ENCODE measurements at regions not wholly inside any gene's neighbourhood (a gene's known extent, or its start where the extent isn't known, plus 50 kb on each side); places are given as distances from the start of the nearest gene placed in this dataset.

DNA sequence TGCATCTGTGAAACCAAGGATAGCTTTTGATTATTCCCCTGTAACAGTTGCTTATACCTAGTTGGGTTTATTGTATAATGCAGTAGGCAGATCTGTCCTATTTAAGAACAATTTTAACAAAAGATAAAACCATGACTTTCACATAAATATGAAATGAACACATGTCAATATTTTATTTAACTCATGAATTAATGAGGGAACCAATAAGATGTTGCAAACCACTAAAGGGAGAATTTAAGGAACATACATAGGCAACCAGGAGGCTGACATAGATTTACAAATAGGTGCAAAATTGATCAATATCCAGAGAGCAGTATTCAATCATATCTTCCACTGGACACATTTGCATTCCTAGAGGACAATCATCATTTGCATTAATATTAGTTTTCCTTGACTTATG, 280.0 kb upstream of the BRINP1 start:
- TF ChIP-seq GATA3 (IDR thresholded peaks at IDR 0.05; ENCODE audit: low read depth, low read length) (no peak), GATA2 (IDR thresholded peaks at IDR 0.05; ENCODE audit: low read depth, low read length) (no peak)

DNA sequence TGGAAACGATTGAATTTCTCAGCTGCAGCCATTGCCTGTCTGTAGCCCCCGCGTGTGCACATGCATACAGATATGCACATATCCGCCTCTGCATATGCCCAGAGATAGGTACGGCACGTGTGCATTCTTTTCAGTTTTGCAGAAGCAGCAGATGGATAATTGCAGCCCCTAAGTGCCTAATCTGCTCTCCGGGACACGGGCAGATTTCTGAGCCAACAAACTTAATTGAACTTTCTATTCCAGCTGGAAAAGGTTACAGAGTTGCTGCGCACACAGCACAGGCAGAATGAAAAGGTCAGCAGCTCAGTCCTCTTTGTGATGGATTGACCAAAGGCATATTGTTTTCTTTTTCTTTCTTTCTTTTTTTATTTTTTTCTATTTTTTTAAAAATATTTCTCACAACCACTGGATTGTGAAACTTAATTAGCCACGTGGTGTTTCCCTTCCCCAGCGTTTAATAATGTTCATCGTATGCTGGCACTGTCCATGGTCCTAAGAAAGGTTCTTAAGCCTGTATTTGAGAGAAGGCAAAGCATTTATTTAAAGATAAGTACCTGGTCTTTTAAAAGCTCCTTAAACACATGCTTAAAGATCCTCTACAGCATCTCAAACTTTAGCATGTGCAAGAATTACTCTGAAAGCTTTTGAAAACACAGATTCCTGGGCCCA, 270.2 kb upstream of the BRINP1 start:
- TF ChIP-seq GATA3 (IDR thresholded peaks at IDR 0.05; ENCODE audit: low read depth, low read length), result no peak
- no peak for TF ChIP-seq GATA2 (IDR thresholded peaks at IDR 0.05; ENCODE audit: low read depth, low read length)

DNA sequence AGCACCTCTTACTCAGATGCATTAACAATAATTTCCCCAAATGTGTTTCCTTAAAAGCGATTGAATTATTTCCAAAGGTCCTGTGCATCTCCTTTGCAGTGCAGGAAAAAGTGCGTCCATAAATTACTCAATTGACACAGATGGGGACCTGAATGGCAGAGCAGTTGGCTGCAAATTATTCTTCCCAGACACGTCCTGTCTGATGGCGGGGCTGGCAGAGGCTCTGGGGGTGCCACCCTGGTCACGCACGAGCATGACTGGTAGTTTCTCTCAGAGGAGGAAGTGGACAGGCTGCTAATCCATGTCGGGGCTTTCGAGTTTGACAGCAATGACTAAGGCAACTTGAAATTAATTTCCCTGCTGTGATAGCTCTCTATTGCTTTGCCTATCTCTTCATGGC, 264.8 kb upstream of the BRINP1 start:
- TF ChIP-seq GATA3 (IDR thresholded peaks at IDR 0.05; ENCODE audit: low read depth, low read length) (no peak), GATA2 (IDR thresholded peaks at IDR 0.05; ENCODE audit: low read depth, low read length) (no peak)

DNA sequence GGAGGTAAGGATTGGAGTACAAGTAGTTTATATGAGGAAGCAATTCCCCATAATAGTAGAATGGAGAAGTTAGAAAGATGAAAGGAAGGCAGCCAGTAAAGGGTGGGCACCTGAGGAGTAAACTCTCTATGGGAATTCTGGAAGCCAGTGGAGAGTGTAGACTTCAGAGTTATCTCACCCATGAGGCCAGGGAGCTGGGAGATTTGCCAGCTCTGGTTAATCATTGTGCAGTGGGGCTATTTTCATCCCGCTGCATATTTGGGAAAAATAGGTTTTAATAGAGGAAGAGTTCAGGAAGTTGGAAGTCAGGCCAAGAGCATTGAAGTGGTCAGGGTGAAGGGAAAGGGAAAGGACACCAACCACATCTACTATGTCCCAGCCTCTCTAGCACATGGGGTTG, 242.3 kb upstream of the BRINP1 start:
- TF ChIP-seq GATA2 (IDR thresholded peaks at IDR 0.05; ENCODE audit: low read depth, low read length), result no peak
- no peak for TF ChIP-seq GATA3 (IDR thresholded peaks at IDR 0.05; ENCODE audit: low read depth, low read length)

DNA sequence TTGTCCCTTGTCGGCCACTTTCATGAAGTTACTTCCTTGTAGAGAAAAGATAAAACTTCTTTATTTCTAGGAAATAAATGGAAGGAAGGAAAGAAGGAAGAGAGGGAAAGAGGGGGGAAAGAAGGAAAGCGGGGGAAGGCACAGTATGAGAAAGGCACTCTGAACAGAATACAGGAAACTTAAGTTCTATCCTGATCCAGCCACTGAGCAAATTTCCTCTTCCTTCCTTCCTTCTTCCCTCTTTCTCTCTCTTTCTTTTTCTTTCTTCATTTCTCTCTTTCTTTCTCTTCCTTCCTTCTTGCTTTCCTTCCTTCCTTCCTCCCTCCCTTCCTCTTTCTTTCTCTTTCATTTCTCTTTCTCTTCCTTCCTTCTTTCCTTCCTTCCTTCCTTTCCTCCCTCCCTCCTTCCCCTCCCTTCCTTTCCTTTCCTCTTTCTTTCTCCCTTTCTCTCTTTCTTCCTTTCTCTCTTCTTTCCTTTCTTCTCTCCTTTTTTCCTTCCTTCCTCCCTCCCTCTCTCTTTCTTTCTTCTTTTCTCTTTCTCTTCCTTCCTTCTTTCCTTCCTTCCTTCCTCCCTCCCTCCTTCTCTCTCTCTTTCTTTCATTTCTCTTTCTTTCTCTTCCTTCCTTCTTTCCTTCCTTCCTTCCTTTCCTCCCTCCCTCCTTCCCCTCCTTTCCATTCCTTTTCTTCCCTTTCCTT, 240.2 kb upstream of the BRINP1 start:
- TF ChIP-seq GATA2 (IDR thresholded peaks at IDR 0.05; ENCODE audit: low read depth, low read length) (no peak), GATA3 (IDR thresholded peaks at IDR 0.05; ENCODE audit: low read depth, low read length) (no peak)

DNA sequence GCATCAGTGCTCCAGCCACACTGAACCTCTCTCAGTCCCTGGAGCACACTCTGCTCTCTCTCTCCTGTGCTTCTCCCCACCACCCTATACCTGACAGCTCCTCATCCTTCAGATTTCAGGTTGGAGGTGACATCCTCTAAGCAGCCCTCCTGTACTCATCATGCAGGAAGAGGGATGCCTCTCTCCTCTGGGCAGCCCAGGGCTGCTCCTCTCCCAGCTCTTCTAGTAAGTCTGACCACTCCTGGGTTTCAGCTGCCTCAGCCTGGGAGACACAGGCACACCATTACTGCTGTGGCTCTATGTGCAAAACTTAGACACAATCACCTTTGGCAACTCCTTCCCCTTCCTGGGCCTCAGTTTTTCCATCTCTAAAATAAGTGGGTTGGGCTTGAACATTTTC, 232.4 kb upstream of the BRINP1 start:
- TF ChIP-seq GATA2 (IDR thresholded peaks at IDR 0.05; ENCODE audit: low read depth, low read length) (no peak), GATA3 (IDR thresholded peaks at IDR 0.05; ENCODE audit: low read depth, low read length) (no peak)

DNA sequence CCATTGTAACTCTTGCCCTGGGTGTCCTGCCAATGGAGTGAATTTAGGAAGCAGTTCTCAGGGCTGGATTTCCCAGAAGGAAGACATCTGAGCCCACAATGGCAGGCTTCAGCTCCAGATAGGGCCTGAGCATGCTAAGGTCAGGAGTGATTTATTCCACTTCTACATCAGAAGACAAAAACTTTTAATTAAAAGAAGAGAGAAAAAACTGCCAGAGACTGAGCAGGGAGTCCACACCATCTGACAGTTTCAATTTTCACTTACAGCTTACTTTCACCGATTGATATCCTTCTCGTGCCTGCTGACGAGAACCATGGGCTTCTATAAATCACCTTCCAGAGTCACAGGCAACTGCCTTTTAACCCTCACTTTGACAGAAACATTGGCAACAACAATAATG, 228.3 kb upstream of the BRINP1 start:
- TF ChIP-seq GATA2 (IDR thresholded peaks at IDR 0.05; ENCODE audit: low read depth, low read length) (no peak), GATA3 (IDR thresholded peaks at IDR 0.05; ENCODE audit: low read depth, low read length) (no peak)

DNA sequence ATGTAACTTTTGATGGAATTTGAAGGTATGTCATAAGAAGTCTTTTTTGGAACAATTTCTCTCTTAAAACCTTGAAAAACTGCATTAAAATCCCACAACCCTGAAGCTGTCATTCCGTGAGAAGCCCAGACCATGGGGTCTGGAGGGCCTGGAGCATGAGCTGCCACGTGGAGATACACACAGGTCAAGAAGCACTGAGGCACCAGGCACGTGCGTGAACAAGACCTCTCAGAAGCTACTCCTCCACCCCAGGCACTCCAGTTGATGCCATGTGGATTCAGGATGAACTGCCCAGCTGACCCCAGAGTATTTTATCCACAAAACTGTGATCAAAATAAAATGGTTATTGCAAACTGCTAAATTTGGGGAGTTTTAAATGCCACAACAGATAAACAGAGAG, 227.5 kb upstream of the BRINP1 start:
- TF ChIP-seq GATA3 (IDR thresholded peaks at IDR 0.05; ENCODE audit: low read depth, low read length) (no peak), GATA2 (IDR thresholded peaks at IDR 0.05; ENCODE audit: low read depth, low read length) (no peak)

DNA sequence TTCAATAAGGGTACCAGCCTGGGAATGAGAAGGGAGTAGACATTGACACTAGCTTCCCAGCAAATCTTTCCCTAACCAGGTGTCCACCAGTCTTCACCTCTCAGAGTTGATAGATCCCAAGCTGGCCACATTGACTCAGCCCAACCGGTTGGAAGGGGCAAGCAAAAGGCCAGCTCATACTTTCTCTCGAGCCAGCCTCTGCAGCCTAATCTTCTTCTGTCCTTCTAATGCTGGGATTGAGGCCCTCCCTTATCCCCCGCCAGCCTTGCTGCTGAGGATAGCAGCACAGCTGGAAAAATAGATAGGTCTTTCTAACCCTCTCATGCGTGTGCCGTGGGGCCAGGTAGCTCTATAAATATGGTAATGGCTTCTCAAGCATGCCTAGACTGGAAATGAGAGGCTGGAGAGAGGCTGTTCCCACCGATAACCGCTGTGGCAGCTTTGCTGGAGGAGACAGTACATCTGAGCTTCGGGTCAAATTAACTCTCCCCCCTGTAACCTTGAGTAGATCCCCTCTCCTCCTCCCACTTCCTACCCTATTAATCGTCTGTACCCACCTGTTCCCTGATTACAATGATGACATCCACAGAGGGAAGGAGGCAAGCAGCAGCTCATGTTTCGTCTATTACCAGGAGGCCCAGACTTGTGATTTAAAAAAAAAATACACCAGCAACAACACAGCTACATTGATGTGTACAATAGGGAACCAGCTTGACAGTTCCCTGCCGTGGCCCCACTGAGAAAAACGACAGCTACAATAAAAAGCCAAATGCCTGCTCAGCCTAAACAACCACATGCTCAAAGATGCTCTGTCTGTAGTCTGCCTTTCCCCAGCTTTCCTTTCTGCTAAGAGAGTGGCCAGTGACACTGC, 219.9 kb upstream of the BRINP1 start:
- TF ChIP-seq GATA2 (IDR thresholded peaks at IDR 0.05; ENCODE audit: low read depth, low read length) (no peak), GATA3 (IDR thresholded peaks at IDR 0.05; ENCODE audit: low read depth, low read length) (no peak)

DNA sequence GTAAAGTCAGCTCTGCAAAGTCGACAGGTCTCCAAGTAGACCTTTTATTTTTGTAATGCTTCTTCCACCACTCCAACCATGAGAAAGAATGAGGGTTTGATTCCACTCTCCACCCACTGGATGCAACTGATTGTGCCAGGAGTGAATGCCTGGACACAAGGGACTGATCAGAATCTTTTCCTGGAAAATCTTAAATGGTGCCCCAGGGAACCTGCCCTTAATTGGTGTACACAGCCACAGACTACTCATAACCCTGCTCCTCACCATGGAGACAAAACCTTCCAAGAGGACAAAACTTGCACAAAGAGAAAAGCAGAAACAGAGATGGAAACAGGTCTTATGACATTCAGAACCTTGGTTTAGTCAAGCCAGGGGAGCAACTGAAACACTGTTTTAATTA, 208.6 kb upstream of the BRINP1 start:
- TF ChIP-seq GATA2 (IDR thresholded peaks at IDR 0.05; ENCODE audit: low read depth, low read length) (no peak), GATA3 (IDR thresholded peaks at IDR 0.05; ENCODE audit: low read depth, low read length) (no peak)

DNA sequence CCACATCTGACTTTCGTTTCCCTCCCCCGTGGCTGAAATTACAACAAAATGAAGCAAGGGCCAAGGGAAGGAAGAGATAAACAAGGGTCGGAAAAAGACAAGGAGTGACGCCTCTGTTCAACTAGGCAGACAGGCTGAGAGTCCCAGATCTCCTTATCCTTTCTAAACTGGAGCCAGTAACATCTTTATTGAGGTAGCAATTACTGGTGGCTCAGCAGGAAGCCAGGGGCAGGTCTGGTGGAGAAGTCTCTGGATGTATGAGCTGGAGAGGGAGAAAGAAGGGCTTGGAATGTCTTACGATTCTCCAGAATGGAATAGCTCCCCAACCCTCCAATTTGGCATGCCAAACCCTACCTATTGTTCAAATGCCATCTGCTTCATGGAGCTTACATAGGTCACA, 190.8 kb upstream of the BRINP1 start:
- TF ChIP-seq GATA3 (IDR thresholded peaks at IDR 0.05; ENCODE audit: low read depth, low read length), result no peak
- no peak for TF ChIP-seq GATA2 (IDR thresholded peaks at IDR 0.05; ENCODE audit: low read depth, low read length)

DNA sequence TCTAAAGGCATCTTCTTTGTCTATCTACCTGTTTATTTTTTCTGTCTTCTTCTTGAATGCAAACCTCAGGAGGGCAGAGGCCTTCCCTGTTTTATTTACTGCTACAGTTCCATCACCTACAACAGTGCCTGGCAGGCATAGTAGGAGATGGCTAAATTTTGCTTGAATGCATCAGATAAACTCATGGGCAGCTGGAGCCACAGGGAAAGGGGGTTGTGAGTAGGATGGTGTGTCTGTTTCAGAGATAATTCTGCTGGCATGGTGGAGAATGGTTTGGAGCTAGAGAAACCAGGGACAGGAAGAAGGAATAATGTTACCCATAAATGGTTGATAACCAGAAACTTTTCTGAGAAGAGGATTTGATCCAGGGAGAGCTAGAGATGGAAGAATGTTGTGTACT, 189.8 kb upstream of the BRINP1 start:
- TF ChIP-seq GATA2 (IDR thresholded peaks at IDR 0.05; ENCODE audit: low read depth, low read length) (no peak), GATA3 (IDR thresholded peaks at IDR 0.05; ENCODE audit: low read depth, low read length) (no peak)

DNA sequence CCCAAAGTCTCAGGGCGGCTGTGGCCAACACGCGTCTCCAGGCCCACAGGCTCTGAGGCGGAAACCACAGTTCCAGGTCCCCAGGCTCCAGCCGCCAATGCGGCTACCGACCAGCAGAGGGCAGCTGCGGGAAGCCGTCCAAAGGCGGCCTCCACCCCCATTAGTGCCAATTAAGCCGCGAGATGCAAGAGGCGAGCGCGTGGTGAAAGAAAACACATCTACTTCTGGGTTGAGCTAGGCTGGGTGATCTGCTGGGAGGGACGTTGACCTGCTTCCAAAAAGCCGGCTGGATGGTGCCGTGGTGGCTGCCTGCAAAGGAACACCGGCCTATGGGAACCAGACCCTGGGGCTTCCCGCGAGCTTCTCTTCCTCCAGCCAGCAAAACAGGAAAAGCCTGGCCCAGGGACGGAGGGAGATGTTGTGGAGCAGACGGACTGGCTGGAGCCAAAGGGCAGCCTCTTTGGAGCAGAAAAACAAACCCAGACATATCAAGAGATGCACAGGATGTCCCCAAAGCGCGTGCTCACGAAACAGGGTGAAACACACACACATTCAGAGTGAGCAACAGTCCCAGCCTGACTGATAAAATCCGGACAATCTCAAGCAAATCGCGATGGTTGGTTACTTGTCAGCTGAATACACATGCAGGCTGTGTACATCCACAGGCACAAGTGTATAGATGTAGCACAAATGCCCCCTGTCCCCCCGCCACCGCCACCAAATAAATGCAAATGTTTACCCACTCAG, 187.1 kb upstream of the BRINP1 start:
- TF ChIP-seq GATA3 (IDR thresholded peaks at IDR 0.05; ENCODE audit: low read depth, low read length) (no peak), GATA2 (IDR thresholded peaks at IDR 0.05; ENCODE audit: low read depth, low read length) (no peak)

DNA sequence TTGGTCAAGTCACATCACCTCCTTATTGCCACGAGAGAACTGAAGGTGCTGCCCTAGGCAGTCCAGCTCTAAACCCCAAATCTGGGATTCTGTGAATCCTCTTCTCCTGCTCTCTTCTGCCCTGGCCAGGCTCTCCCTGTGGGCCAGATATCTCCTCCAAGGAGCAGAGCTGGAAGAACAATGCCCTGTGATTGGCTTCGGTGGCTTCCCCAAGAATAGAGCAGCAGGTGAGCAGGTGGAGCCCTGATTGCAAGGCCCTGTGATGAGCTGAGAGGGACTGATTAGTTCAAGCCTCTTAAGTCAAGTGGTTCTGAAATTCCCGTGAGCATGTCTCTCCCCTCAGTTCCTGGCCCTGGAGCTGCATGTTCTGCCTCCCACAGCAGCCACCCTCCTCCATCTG, 175.3 kb upstream of the BRINP1 start:
- TF ChIP-seq GATA2 (IDR thresholded peaks at IDR 0.05; ENCODE audit: low read depth, low read length) (no peak), GATA3 (IDR thresholded peaks at IDR 0.05; ENCODE audit: low read depth, low read length) (no peak)

All from SH-SY5Y (cell line).